HG03045 (cell line): ENCODE measurements at regions not wholly inside any gene's neighbourhood (a gene's known extent, or its start where the extent isn't known, plus 50 kb on each side); places are given as distances from the start of the nearest gene placed in this dataset.

Experiments
- ATAC-seq: cut with Tn5 transposase; IDR thresholded peaks from one replicate; pipeline ENCODE4 v1.9.1; 2021; ENCODE audit warnings: mild to moderate bottlenecking, moderate library complexity; ENCODE audit not compliant: unreplicated experiment

DNA sequence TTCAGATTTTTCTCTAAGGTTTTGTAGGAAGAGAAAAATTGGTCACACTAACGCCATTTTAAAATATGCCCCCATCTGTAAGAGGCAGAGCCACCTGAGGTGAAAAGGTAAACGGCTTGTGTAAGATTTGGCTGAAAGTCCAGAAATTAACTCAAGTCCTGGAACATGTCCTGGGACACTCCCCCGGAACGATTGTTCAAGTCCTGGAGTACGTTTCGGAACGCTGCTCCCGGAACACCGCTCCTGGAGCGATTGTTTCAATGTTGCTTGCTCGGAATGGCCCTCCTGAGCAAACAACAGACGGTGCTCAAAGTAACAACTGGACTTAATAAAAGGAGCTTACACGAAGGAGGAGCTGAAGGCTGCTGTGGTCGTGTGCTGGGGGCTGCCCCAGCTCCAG, 796.5 kb upstream of the SLIT2 start:
- no peak for ATAC-seq

DNA sequence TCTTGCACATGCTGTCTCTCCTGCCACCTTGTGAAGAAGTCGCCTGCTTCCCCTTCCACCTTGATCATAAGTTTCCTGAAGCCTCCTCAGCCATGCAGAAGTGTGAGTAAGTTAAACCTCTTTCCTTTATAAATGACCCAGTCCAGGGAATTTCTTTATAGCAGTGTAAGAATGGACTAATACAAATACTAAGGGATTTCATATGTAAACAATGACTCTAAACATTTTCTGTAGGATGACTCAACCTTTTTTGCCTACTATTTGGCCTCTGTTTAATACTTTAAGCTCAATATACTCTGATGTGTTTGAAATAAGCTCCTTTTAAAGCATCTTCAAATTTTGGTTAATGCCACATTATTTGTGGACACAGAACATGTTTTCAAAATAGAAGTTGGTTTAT, 813.5 kb upstream of the SLIT2 start:
- ATAC-seq: no peak

DNA sequence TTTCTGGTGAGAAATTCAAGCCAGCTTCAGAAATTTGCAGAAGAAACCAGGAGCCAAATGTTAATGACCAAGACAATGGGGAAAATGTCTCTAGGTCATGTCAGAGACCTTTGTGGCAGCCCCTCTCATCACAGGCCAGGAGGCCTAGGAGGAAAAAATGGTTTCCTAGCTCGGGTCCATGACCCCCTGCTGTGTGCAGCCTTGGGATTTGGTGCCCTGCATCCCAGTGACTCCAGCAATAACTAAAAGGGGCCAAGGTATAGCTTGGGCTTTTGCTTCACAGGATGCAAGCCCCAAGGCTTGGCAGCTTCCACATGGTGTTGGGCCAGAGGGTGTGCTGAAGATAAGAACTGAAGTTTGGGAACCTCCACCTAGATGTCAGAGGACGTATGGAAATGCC, 814.7 kb upstream of the SLIT2 start:
- no peak for ATAC-seq

DNA sequence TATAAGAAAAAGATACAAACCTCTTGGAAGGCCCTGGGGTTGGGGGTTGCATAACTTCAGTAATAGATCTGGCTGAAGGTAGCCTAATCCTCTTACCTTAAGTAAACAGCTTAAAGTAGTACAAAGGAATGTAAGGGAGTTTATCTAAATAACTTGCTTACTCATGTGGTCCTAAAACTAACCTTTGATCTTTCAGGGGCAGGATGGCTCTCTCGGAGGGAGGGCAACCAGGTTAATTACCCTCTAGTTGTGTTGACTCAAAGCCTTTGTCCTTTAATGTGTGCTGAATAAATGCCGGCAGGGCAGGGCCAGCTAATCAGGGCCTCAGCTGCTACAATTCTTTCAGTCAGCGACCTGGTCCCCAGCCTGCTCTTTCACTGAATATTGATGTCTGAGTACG, 822.0 kb upstream of the SLIT2 start:
- no peak for ATAC-seq

DNA sequence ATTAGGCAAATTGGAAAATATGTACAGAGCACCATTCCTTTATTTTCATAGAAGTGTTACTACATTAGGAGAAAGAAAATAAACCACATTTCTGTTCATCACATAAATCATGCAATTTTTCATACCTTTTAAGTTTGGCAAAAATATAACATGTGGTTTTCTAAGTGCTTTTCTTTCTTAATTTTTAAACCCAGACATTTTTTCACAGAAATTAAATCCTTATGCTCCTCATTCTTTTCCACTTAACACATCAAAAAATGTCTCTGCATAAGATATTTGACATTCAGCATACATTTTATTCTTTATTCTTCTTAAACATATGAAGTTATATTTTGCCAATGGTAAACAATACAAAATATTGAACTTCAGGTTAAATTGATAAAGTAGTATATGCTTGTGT, 826.6 kb upstream of the SLIT2 start:
- no peak for ATAC-seq

DNA sequence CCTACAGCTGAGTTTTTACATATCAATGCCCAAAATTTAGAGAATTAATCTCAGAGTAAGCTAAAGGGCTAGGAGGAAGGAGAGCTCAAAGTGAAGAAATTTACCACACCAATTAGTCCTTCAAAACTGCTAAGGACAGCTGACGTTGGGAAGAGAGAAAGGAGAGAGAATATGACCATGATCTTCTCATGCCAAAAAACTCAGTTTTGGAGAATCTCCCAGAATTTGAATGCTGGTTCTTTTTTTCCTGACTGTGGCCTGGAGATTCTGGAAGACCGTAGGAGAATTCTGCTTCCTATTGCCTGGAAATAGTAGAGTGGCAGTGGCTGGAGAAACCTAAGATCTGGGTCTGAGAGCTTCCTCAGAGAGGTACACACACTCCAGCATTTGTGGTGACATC, 834.4 kb upstream of the SLIT2 start:
- ATAC-seq: no peak

DNA sequence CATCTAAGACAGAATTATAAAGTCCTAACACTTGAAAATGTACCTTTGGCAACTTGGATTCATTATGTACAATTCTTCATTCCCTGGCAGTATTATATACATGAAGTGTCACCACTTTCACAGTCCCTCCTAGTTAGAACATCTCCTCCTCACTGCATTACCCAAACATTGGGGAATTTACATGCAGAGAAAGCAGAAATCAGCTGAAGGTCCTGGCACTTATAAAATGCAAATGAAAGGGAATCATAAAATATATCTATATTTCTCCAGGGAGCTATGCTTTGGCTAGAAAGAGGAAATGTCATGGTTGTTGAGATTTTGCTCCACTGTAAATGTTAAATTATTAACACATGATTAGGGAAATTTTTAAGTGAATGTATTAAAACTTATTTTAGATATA, 835.6 kb upstream of the SLIT2 start:
- ATAC-seq: no peak

DNA sequence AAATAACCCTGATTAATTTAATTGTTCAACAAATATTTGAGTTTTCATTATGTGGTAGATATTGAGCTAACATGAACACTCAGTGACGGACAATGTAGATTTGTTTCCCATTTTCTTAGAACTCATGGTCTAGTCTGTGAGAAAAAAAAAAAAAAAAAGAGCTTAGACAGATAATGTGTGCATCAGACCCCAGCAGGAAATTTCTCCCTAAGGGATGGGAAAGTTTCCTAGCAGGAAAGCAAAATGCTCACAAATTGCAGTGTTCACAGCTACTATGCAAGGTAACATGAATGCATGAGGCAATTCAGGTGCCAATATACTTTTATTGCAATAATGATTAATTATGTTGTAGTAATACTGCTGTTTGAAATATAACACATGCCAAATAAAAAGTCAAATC, 843.2 kb upstream of the SLIT2 start:
- ATAC-seq: no peak

DNA sequence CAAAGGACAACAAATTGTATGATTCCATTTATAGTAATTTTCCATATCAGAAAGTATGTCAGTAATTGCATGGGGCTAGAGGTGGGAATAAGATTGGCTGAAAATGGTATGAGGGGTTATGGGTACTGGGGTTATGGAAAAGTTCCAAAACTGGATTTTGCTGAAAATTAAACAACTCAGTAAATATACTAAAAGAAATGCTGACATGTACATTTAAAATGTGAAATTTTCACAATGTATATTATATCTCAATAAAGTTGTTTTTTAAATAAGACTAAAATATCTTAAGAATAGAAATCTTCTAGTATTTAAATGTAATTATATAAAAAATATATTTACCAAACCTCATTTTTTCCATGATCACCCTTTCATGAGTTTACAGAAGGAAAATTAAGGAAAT, 844.9 kb upstream of the SLIT2 start:
- no peak for ATAC-seq

DNA sequence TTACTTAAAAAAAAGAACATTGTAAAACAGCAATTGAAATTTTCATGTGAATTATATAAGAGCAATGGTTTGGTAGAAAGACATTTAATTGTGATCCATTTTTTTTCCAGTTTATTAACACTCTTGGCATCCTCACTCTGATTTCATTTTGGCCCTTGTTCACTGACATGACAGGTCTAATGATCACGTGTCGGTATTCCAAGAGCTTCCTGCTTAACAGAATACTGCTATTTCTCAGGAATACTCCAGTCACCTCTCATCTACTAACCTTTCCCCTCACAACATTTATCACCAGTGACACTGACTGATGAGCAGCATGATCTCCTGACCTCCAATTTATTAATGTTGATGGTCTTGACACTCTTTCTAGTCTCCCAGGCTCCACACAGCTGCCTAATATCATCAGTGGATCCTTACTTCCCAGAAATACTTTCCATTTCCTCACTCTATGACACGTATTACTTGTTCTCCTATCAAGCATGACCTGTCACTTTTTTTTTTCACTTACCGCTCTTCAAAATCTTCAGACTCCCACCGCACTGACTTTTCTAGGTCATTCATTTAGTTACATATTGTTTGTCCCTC, 847.8 kb upstream of the SLIT2 start:
- no peak for ATAC-seq

DNA sequence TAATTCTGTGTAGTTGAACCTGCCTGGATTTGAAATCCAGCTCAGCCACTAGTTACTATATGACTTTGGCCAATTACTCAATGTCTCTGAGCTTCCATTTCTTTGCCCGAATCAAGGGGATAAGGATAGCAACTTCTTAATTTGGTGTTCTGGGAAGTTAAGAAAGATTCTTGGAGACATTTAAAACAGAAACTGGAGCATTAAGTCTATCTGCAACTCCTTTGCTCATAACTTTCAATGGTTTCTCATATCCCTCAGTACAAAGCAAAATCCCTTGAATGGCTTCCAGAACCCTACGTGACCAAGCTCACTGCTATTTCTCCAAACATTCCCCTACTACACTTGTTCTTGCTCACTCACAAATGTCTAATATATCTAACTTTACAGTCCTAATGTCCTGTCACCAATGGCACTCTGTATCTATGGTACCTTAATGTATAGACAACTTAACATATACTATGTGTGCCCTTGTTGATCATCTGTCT, 849.1 kb upstream of the SLIT2 start:
- ATAC-seq: no peak

DNA sequence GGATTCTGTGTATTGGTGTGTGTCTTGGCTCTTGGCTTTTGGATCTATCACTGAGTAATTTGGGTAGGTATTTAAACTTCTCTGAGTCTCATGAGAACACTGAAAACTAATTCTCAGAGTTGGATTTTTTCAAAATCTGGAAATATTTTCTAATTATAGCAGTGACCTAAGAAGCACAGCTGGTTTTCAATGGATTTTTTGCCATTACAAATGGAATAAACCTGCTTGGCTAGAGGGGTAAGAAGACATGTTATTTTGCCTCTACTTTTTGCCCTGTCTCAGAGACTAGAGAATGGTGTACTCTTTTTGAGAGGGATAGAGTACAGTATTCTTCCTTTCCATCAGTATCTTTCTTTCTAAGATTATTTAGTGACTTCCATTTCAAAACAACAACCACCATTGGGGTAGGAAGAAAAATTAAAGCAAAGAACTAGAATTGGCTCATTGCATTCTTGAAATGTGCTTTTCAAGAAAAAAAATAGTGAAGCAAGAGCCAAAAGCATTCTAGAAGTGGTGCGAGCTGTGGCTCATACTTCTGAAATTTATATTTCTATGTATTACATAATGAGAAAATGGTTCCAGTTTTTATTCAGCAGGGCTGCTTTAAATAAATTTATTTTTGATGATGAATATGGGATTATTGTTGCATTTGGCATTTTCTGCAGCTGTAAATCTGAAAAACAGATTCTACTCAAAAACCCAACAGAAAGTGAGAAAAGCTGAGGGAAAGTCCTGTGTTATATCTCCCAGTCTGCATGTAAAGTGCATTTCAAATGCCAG, 850.2 kb upstream of the SLIT2 start:
- no peak for ATAC-seq

DNA sequence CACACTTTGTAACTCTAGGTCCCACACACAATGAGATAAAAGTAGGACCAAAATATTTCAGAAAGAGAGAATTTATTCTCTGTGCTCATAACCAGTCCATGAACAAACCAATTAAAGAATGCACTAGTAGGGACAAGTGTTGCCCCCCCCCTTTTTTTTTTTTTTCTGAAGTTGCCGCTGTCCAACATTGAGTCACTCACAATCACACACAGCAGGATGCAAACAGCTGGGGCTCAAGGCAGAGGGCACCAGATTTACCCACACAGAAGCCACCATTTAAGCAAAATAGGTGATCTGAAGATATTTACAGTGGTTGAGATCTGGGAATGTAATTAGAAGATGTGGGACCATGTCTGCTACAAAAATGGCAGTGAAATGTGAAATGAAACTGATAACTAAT, 850.9 kb upstream of the SLIT2 start:
- no peak for ATAC-seq

DNA sequence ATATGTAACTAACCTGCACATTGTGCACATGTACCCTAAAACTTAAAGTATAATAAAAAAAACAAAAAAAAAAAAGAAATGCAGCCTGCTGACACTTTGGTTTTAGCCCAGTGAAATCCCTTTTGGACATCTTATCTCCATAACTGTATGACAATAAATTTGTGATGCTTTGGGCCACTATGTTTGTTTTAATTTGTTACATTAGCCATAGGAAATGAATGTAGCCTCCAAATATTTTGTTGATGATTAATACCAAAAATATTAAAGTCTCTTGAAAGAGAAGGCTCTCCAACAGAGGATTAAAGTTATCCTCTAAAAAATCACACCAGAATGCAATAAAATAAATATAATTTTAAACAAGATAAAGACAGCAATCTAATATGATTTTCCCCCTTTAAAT, 852.7 kb upstream of the SLIT2 start:
- no peak for ATAC-seq

DNA sequence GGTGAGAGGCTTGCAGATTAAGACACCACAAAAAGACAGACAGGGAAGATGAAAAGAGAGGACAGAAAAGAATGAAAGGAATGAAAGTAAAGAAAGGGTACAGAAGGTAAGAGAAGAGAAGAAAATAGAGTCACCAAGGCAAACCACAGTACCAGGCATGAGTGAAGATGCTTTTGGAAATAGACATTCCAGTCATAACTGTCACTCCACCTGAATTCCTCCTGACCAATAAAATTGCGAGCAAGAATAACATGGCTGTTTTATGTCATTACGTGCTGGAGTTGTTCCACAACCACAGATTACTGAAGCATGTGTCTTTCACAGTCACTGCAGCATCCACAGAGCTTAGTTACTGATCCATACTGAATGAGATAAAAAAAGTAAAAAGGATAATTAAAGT, 864.9 kb upstream of the SLIT2 start:
- ATAC-seq: no peak

DNA sequence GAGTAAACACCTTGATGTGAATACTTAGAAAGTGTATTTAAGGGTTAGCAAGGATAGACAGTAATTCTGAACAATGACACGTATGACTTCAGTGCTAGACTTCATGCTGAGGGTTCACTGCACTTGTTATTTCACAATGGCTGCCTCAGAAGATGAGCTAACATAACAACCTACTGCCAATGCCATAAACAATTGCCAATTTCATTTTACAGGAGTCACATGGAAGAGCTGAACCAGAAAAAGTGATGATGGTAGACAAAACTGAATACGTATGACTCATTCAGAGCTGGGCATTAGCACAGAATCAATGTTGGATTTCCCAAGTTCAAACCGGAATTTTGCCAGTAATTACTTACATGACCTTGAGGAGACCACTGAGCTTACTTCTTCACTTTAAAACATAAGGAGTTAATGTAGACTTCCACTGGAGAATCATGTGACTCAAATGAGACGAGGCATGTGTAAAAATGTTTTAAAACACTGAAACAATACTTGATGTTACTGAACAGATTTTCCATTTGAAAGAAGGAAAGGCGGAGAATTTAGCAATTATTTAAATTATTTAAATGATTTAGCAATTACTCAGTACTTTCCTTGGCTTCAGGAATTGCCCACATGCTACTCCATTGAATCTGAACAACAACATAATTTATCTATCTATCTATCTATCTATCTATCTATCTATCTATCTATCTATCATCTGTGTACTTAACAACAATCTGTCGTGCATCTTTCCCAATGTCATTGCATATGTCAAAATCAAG, 868.5 kb upstream of the SLIT2 start:
- no peak for ATAC-seq

DNA sequence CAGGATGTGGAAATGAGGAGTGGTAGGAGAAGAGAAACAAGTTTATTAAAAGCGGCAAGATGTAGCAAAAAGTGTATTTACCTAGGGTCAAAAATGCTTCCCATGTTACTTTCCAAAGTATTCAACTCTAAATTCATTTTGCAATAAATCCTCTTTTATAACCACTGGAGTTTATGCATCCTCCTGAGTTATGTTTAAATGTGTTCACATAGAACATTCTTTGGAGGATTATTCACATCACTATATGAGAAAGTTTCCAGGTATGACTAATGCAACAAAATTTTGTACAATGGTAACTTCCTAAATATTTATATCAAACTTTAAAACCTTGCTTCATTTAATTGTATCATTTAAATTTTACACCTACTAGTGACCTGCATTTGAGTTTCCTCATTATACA, 870.6 kb upstream of the SLIT2 start:
- no peak for ATAC-seq

DNA sequence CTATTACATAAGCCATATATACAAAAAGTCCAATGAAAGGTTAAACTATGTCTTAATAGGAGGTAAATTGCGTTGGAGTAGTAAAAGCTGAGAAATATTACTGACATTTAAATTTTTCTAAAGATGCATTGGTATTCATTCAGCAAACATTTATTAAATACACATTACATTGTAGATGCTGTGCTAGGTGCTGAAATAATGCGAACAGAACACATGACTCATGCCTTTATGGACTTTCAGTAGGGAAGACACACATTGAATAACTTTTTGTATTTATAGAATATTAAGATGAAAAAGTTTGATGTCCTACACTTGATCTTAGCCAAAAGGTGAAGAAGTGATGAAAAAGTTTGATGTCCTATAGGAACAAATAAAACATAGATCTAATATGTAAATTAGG, 871.1 kb upstream of the SLIT2 start:
- no peak for ATAC-seq

DNA sequence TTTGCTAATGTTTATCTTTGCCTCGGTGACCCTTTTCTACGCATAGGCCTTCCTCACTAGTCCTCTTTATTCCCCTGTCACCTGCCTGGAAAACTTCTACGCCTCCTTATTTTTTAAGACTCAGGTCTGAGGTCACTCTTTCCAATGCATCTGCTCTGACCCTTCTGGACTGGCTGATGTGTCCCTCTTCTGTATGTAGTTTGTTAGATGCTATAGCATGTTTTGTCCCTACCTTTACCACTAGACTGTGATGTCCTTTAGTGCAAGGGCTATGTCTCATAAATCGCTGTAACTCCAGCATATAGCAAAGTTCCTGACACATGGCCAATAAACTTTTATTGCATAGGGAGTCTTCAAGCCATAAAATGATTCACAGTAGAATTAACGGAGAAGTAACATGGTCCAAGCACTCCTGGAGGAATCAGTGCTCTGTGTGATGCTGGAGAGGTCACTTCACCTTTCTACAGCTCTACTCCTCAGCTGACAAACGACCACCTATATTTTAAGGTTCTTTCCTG, 872.5 kb upstream of the SLIT2 start:
- no peak for ATAC-seq

DNA sequence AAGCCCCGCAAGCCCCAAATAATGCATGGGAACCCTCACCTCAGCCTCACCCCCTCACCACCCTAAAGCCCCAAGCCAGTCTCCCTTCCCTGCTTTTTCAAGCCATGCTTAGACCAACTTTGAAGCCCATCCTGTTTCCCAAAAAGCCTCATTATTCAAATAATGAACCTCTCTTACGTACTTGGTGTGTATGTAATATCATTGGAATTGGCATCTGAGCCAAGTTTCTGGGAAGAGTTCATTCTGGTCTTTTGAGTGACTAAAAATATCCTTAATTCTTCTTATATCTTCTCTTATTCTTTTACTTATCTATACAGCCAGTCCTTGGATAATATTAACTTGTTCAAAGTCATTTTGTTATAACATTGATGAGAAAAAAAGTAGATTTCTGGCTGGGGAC, 875.8 kb upstream of the SLIT2 start:
- ATAC-seq: no peak

DNA sequence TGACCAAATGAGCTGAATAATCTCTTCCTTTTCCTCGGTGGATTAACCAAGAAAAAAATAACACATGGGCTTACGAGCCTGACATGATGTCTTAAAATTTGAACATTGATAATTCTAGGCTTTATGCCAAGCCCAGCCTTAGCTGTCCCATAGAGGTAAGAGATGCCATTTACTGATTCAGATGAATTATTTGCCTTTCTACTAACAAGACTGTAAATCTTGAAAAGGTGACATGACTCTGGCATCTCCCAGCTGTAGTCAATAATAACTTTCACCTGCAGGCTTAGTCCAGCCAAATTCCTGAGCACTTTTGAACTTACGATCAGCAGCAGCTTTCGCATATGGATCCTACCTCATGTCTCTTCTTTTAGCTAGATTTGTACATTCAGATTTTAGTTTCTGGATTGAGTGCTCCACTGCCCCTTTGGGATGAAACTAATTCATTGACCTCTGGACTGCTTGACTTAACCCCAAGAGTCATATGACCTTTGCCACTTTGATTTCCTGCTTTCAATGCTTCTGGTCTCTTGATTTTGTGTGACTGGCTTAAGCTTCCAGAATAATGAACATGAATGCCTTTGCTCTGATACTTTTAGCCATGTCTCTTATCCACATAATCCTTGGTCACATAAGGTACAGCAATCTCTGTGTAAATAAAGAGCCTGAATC, 876.4 kb upstream of the SLIT2 start:
- no peak for ATAC-seq
